ENCODE measurements at regions not wholly inside any gene's neighbourhood (a gene's known extent, or its start where the extent isn't known, plus 50 kb on each side); places are given as distances from the start of the nearest gene placed in this dataset.

DNA sequence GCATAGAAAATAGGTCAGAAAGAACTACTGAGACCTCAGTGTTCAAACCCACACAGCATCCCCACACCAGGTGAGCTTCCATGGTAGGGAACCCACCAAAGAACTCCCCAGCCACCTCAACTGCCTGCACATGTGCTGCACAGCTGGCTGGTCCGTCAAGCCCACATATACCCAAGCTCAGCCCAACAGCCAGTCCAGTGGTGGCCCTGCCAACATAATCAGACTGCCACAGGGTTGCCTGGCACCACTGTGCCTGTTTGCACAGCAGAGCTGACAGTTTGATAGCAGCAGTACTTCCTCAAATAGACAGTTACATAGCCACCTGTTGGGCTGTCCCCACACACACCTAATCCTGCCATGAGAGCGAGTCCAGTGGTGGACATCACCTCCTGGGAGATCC, 283.3 kb upstream of the PRMT6 start:
- H3K27me3 Mint-ChIP-seq: no peaks in the 10 kb centered on the region
- no peak for DNase-seq
- ATAC-seq: no peak
- H3K4me3 Mint-ChIP-seq: no peak overlapping the region
- H3K27ac Mint-ChIP-seq: no peak overlapping the region
- peaks cover 22% of the 10 kb centered on the region for H3K9me3 Mint-ChIP-seq
- H3K36me3 Mint-ChIP-seq (ENCODE audit: low read depth): no peaks in the 10 kb centered on the region
- H3K4me1 Mint-ChIP-seq: no peaks in the 10 kb centered on the region

- no peak for DNase-seq
- Mint-ChIP-seq H3K4me1 (no peaks in the 10 kb centered on the region), H3K27ac (no peak overlapping the region), H3K4me3 (no peak overlapping the region), H3K27me3 (no peaks in the 10 kb centered on the region), H3K9me3 (peaks cover 17% of the 10 kb centered on the region), H3K36me3 (ENCODE audit: low read depth) (no peaks in the 10 kb centered on the region)
- ATAC-seq: no peak
Observed at GRCh38 chr1:106780066-106780465, 276.4 kb upstream of the PRMT6 start.

DNA sequence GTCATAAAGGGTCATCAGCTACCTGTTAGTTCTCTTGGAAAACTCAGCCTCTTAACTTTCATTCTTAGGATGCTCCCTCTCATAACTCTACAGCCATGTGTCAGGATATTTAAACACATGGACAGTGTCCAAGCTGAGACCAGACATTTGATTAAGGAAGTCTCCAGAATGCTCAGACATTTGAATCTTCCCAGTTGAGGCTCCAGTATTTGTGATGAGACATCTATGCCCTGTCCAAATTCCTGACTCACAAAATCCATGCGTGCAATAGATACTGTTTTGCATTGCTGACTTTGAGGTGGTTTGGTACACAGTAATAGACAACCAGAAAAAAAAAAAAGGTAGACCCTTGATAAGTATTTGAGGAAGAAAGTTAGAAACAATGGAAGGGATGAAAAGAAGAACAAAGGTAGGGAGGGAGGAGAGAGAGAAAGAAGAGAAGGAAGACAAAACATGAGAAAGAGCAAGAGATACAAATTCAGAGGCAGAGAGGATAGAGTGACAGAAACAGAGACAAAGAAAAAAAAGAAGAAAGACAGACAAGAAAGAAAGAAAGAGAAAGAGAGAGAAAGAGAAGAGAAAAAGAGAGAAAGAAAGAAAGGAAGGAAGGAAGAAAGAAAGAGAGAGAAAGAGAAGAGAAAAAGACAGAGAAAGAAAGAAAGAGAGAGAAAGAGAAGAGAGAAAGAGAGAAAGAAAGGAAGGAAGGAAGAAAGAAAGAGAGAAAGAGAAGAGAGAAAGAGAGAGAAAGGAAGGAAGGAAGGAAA, 275.5 kb upstream of the PRMT6 start:
- DNase-seq: no peak

DNA sequence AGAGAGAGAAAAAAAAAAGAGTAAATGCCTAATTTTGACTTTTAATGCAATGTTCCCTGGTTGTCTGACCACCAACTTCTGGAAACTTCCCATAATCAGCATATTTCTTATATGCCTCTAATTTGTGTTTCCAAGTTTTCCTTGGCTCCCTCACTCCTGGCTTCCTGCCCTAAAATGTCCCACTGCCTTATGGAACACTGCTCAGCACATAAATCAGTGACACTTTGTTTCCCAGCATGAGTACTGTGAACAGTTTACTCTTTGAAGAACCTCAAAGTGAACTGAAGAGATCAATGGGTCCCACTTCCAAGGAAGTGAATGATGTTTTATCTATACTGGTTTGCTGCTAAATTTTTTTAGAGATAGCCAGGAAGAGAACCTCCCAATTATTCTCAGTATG, 271.3 kb upstream of the PRMT6 start:
- H3K27ac Mint-ChIP-seq: no peak overlapping the region
- H3K4me1 Mint-ChIP-seq: no peaks in the 10 kb centered on the region
- no peak overlapping the region for H3K4me3 Mint-ChIP-seq
- DNase-seq (no peak), ATAC-seq (no peak)
- H3K27me3 Mint-ChIP-seq: no peaks in the 10 kb centered on the region
- H3K9me3 Mint-ChIP-seq: peaks cover 6% of the 10 kb centered on the region
- H3K36me3 Mint-ChIP-seq (ENCODE audit: low read depth): no peaks in the 10 kb centered on the region

More for the DNA sequence above, 275.5 kb upstream of the PRMT6 start:
- peaks cover 10% of the 10 kb centered on the region for H3K9me3 Mint-ChIP-seq
- no peaks in the 10 kb centered on the region for H3K36me3 Mint-ChIP-seq (ENCODE audit: low read depth)
- no peak overlapping the region for H3K4me3 Mint-ChIP-seq
- ATAC-seq: no peak
- no peaks in the 10 kb centered on the region for H3K27me3 Mint-ChIP-seq
- no peaks in the 10 kb centered on the region for H3K4me1 Mint-ChIP-seq
- H3K27ac Mint-ChIP-seq: peak overlapping the region; percentile 51

DNA sequence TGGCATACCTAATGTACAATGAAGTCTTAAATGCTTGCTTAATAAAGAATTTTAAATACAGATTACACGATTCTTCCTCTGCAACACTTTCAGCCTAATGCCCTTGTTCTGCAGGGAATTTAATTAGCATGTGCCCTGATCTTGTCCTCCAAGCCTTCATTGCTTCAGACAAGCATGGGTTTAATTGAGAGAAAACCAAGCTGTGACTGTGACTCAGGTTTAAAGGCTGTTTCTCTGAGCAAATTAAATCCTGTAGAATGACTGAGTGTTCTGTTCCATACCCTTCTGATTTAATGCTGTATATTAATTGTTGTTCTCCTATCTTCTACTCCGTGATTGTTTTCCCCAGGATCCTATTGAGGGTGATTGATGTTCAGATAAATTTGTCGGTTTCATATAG, 269.0 kb upstream of the PRMT6 start:
- no peak overlapping the region for H3K4me3 Mint-ChIP-seq
- DNase-seq: no peak

DNA sequence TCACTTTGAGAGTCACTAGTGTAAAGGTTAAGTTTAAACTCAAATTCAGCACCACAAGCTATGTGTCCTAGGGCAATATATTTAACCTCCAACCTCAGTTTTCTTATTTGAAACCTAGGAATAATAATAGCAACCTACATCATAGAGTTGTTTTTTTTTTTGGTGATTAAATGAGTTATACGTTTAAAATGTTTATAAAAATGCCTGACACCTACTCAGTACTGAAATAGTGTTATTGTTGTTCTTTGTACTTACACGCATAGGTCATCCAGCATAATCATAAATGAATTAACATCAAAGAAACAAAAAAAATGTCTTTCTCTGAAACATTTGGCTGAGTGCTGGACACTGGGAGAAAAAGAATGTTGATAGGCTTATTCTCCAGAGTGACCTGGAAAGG, 266.8 kb upstream of the PRMT6 start:
- Mint-ChIP-seq H3K27me3 (no peaks in the 10 kb centered on the region), H3K36me3 (ENCODE audit: low read depth) (no peaks in the 10 kb centered on the region), H3K4me1 (no peaks in the 10 kb centered on the region), H3K27ac (no peak overlapping the region), H3K4me3 (no peak overlapping the region), H3K9me3 (no peaks in the 10 kb centered on the region)
- DNase-seq (no peak), ATAC-seq (no peak)

More for the DNA sequence above, 269.0 kb upstream of the PRMT6 start:
- no peaks in the 10 kb centered on the region for H3K27me3 Mint-ChIP-seq
- H3K9me3 Mint-ChIP-seq: no peaks in the 10 kb centered on the region
- no peaks in the 10 kb centered on the region for H3K36me3 Mint-ChIP-seq (ENCODE audit: low read depth)
- no peak for ATAC-seq
- H3K27ac Mint-ChIP-seq: no peak overlapping the region
- H3K4me1 Mint-ChIP-seq: no peaks in the 10 kb centered on the region

GRCh38 chr1:106791041-106791440, 265.4 kb upstream of the PRMT6 start:
- no peak for DNase-seq
- no peak for ATAC-seq
- H3K27ac Mint-ChIP-seq: no peak overlapping the region
- no peaks in the 10 kb centered on the region for H3K27me3 Mint-ChIP-seq
- H3K9me3 Mint-ChIP-seq: no peaks in the 10 kb centered on the region
- no peak overlapping the region for H3K4me3 Mint-ChIP-seq
- H3K4me1 Mint-ChIP-seq: no peaks in the 10 kb centered on the region
- no peaks in the 10 kb centered on the region for H3K36me3 Mint-ChIP-seq (ENCODE audit: low read depth)

DNA sequence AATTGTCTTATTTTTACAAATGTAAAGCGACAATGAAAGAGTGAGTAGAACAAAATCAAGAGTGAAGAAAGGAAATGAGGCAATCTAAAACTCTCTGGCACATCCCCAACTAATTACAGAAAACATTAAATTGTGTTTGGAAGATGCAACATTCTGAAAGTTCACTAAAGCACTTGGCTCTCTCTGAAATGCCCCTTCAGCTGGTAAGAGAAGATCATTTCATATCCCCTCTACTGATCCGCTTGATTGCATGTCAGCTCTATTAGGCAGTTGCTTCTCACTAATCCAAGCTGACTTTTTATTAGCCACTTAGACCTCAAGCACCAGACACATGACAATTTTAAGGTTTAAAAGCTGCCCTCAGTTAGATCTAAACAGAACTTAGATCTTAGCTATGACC, 262.8 kb upstream of the PRMT6 start:
- Mint-ChIP-seq H3K4me3 (no peak overlapping the region), H3K27ac (no peak overlapping the region), H3K4me1 (no peaks in the 10 kb centered on the region), H3K36me3 (ENCODE audit: low read depth) (no peaks in the 10 kb centered on the region), H3K9me3 (no peaks in the 10 kb centered on the region), H3K27me3 (no peaks in the 10 kb centered on the region)
- DNase-seq: no peak
- no peak for ATAC-seq

- H3K4me3 Mint-ChIP-seq: no peak overlapping the region
- H3K9me3 Mint-ChIP-seq: peaks cover 10% of the 10 kb centered on the region
- H3K27ac Mint-ChIP-seq: no peak overlapping the region
- DNase-seq (no peak), ATAC-seq (no peak)
- H3K36me3 Mint-ChIP-seq (ENCODE audit: low read depth): no peaks in the 10 kb centered on the region
- no peaks in the 10 kb centered on the region for H3K4me1 Mint-ChIP-seq
- H3K27me3 Mint-ChIP-seq: no peaks in the 10 kb centered on the region
Observed at GRCh38 chr1:106798991-106799390, 257.5 kb upstream of the PRMT6 start.

GRCh38 chr1:106802181-106802580, 254.3 kb upstream of the PRMT6 start:
- ATAC-seq (no peak), DNase-seq (no peak)
- Mint-ChIP-seq H3K4me1 (no peaks in the 10 kb centered on the region), H3K27me3 (no peaks in the 10 kb centered on the region), H3K4me3 (no peak overlapping the region), H3K27ac (no peak overlapping the region), H3K9me3 (peaks cover 10% of the 10 kb centered on the region), H3K36me3 (ENCODE audit: low read depth) (no peaks in the 10 kb centered on the region)

DNA sequence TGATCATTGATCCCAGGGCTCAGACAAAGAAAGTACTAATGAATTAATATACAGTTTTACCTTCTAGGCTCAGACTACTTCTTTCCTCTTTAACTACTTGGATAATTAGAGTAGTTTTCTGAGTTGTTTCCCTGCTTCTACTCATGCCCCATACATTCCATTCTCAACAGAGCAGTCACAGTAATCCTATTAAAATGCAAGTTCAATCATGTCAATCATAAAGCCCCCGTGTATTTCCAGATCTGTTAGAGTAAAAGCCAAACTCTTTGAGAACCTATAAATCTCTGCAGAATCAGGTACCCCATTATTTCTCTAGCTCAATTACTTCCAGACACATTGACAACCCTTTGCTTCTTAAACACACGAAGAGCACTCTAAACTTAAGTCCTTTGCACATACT, 242.1 kb upstream of the PRMT6 start:
- no peak overlapping the region for H3K27ac Mint-ChIP-seq
- H3K4me1 Mint-ChIP-seq: no peaks in the 10 kb centered on the region
- no peaks in the 10 kb centered on the region for H3K36me3 Mint-ChIP-seq (ENCODE audit: low read depth)
- DNase-seq (no peak), ATAC-seq (no peak)
- no peaks in the 10 kb centered on the region for H3K27me3 Mint-ChIP-seq
- no peak overlapping the region for H3K4me3 Mint-ChIP-seq
- peaks cover 12% of the 10 kb centered on the region for H3K9me3 Mint-ChIP-seq

DNA sequence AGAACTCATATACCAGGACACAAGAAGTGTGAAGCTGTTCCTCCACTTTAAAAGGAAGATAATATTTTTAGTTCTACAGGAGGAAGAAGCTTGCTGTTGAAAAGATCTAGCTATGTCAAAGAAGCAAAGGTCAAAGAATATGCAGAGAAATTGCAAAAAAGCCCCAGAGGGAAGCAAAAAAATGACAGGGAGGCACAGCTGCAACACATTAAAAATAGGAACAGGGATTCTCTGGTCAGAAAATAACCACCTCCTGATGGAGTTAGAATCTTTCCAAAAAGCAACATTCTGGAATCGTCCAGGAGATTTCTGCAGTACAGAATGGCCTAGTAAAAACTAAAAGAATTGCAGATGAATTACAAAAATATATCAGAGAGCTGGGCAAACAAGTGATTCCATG, 238.9 kb upstream of the PRMT6 start:
- no peaks in the 10 kb centered on the region for H3K36me3 Mint-ChIP-seq (ENCODE audit: low read depth)
- no peaks in the 10 kb centered on the region for H3K4me1 Mint-ChIP-seq
- no peak overlapping the region for H3K4me3 Mint-ChIP-seq
- no peak for ATAC-seq
- H3K27ac Mint-ChIP-seq: no peak overlapping the region
- no peaks in the 10 kb centered on the region for H3K27me3 Mint-ChIP-seq
- no peaks in the 10 kb centered on the region for H3K9me3 Mint-ChIP-seq
- no peak for DNase-seq

DNA sequence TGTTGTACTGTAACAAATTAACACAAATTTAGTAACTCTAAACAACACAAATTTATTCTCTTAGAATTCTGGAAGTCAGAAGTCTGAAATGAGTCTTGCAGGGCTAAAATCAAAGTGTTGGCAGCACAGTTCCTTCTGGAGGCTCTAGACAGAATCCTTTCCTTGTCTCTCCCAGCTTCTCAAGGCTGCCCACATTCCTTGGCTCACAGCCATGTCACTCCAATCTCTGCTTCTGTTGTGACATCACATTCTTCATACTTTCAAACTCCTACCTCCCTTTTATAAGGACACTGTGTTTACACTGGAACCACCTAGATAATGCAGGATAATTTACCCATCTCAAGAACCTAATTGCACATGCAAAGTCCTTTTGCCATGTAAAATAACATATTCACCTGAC, 225.0 kb upstream of the PRMT6 start:
- Mint-ChIP-seq H3K36me3 (ENCODE audit: low read depth) (no peaks in the 10 kb centered on the region), H3K9me3 (peaks cover 5% of the 10 kb centered on the region), H3K27me3 (no peaks in the 10 kb centered on the region), H3K27ac (no peak overlapping the region), H3K4me3 (no peak overlapping the region), H3K4me1 (no peaks in the 10 kb centered on the region)
- ATAC-seq: no peak
- no peak for DNase-seq

- DNase-seq: no peak
- ATAC-seq: no peak
- no peaks in the 10 kb centered on the region for H3K27me3 Mint-ChIP-seq
- H3K36me3 Mint-ChIP-seq (ENCODE audit: low read depth): no peaks in the 10 kb centered on the region
- H3K27ac Mint-ChIP-seq: no peak overlapping the region
- no peaks in the 10 kb centered on the region for H3K9me3 Mint-ChIP-seq
- H3K4me1 Mint-ChIP-seq: no peaks in the 10 kb centered on the region
- no peak overlapping the region for H3K4me3 Mint-ChIP-seq
Observed at GRCh38 chr1:106836708-106837107, 219.8 kb upstream of the PRMT6 start.

- Mint-ChIP-seq H3K9me3 (no peaks in the 10 kb centered on the region), H3K4me3 (no peak overlapping the region), H3K36me3 (ENCODE audit: low read depth) (no peaks in the 10 kb centered on the region), H3K27ac (no peak overlapping the region), H3K4me1 (no peaks in the 10 kb centered on the region), H3K27me3 (no peaks in the 10 kb centered on the region)
- DNase-seq (no peak), ATAC-seq (no peak)
Observed at GRCh38 chr1:106843518-106843917, 213.0 kb upstream of the PRMT6 start.

- H3K27me3 Mint-ChIP-seq: no peaks in the 10 kb centered on the region
- no peak for DNase-seq
- no peak for ATAC-seq
- H3K4me1 Mint-ChIP-seq: no peaks in the 10 kb centered on the region
- H3K27ac Mint-ChIP-seq: no peak overlapping the region
- no peak overlapping the region for H3K4me3 Mint-ChIP-seq
- H3K36me3 Mint-ChIP-seq (ENCODE audit: low read depth): no peaks in the 10 kb centered on the region
- H3K9me3 Mint-ChIP-seq: no peaks in the 10 kb centered on the region
Observed at GRCh38 chr1:106846656-106847055, 209.8 kb upstream of the PRMT6 start.
